GM21576 (cell line): ENCODE measurements at regions not wholly inside any gene's neighbourhood (a gene's known extent, or its start where the extent isn't known, plus 50 kb on each side); places are given as distances from the start of the nearest gene placed in this dataset.
A peak's percentile ranks its signal among the peaks of the same experiment; 100 is the strongest.

ENCODE experiments used
- ATAC-seq: cut with Tn5 transposase; IDR thresholded peaks from one replicate; pipeline ENCODE4 v1.9.1; 2021; ENCODE audit warnings: mild to moderate bottlenecking, moderate library complexity; ENCODE audit not compliant: unreplicated experiment

DNA sequence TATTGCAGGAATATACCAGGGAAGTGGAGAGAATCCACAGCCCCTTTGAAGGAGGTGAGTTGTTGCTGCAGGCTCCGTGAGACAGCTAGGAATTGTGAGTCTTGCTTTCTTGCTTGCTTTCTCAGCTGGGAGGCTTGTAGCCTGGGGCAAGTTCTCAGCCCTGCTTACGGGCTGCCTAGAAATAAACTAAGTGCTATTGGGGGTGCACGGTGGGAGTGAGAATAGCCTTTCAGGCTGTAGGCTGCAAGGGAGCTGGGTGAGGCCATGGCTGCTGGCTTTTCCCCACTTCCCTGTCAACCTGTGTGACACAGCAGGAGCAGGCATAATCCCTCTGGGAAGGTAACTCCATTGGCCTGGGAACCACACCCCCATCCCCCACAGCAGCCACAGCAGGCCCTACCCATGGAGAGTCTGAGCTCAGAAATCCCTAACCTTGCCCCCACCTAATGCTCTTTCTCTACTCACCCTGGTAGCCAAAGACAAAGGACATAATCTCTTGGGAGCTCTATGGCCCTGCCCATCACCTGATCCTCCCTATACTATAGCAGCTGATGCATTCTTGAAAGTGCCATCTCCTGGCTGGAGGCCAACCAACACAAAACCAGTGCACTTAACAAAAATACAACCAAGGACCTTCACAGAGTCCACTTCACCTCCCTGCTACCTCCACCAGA lies 113.0 kb downstream of the MMRN1 start:
- ATAC-seq, result no peak

DNA sequence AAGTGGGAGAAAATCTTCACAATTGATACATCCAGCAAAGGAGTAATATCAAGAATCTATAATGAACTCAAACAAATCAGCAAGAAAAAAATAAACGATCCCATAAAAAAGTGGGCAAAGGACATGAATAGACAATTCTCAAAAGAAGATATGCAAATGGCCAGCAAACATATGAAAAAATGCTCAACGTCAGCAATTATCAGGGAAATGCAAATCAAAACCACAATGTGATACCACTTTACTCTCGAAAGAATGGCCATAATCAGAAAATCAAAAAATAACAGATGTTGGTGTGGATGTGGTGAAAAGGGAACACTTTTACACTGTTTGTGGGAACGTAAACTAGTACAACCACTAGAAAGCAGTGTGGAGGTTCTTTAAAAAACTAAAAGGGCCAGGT lies 114.3 kb upstream of the CCSER1 start:
- ATAC-seq, result no peak

DNA sequence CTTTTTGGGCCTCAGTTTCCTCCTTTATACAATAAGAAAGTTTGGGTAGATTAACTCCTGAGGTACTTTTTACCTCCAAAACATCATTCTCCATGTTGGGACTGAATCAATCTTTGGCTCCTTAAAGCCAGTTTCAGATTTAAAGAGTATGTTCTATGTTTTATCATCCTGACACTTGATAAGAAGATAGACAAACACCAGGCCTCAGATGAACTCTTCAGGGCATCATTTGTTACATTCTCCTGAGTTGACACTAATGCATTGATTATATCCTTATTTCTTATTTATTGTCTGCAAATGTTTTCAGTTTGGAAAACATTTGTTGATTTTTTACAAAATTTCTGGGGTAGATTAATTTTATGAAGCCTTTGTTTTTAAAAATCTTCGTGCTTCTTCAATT lies 102.7 kb upstream of the CCSER1 start:
- ATAC-seq, result no peak

DNA sequence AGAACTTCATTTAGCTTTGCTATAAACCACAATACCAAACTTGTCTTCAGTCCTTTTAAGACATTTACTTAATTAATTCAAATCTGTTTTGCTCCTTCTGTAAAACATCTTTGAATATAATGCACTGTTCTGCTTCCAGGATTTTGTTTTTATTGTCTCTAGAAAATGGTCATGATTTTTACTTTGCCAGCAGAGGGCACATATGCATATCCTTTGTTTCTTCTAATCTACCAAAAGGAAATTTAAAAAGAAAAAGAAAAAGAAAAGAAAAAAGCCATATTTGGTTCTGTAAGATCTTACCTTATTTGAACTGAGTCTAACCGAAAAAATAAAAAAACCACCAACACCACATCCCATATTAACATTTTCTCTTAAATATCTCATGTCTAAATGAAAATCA lies 101.9 kb upstream of the CCSER1 start:
- ATAC-seq, result no peak

DNA sequence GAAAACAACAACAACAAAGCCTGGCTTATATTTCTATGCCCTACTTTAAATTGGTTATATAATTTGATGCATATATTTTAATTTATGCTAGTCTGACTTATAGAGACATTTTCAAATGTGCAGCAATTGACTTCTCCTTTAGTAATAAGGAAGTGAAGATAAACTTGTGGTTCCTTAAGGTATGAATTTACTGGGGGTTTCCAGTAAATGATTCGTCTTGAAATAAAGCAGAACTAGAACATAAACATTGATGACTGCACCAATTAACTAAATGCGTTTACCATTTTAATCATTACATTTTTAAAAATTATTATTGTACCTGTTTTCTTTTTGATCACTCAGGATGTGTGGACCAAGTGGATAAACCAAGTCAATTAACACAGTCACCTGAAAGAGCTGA lies 99.6 kb upstream of the CCSER1 start:
- ATAC-seq, result peak; percentile 91

DNA sequence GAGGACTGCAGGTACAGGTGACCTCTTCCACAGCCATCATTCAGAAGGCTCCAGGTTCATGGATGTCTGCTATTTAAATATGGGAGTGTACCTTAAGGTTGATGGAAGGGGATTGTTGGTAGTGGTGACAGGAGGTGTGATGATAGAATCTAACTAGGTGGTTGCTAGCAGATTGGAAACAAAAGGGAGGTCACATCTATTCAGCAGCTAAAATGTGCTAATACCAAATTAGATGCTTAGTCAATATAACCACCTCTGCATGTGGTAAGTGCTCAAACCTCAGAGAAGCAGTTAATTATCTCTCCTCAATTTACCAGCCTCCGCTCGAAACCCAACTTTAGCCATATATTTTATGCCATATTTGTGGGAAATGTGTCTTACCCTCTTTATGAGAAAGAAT lies 98.7 kb upstream of the CCSER1 start:
- no peak for ATAC-seq

DNA sequence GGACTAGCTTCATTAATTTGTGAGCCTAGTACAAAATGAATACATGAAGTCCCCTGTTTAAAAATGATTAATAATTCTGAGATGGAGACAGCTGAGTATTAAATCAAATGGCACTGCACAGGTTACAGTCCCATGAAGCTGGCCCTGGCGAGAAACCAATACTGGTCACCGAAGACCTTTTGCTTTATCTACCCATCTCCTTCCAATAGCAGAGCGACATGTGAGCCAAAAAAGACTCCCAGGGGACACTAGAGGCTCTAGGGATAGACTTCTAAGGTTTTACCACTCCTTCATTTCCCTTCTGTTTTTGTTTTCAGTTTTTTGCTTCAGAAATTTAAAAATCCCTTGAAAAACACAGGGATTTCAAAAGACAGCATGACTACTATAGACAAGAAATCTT lies 97.0 kb upstream of the CCSER1 start:
- no peak for ATAC-seq

DNA sequence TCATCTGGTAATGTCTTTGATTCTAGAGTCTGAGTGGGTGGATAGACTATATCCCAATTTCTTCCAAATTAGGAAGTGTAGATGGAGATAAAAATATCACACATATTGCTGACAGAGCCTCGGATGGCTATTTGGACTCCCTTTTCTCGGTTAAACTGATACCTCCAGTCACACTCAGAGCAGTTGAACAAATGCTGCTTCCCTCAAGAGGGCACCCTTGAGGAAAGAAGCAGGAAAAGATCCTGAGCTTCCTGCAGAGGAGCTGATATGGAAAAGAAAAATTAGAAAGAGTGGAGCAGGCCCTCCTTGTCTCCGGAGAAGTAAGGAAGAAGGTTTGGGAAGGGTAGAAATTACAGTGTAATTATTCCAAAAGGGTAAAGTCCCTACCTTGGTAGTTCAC lies 96.2 kb upstream of the CCSER1 start:
- no peak for ATAC-seq

DNA sequence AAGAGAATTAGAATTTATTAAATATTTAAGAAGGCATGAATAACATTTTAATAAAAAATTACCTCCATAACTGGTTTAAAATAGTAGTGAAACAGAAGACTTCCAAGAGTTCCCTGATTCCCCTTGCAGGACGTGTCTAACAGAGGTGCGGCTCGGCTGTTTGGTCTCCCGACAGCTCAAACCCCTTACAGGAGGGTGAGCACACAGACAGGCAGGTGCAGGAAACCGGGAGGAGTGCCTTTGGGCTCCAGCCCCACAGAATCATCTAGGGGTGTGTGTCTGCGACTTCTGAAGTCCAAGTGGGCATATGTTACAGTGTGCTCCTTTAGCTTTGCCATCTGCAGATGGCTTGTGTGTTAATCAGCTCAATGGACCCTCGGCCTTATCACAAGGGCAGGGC lies 88.1 kb upstream of the CCSER1 start:
- no peak for ATAC-seq

DNA sequence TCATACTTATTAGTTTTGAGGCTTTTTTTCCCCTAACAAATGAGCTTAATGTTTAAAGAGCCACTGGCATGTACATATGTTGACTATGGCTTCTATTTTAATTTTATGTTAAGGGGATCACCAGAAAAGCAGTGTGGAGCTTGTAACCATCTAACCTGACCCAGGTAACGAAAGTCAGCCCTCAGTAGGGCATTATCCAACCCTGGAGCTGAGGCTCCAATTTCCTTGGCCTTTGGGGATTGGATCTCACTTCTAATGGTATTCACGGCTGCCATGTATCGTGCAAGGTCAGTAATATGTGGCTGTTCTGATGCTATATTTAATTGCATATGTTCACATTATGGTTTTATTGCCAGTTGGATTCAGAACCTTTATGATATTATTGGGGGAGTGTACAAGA lies 75.2 kb upstream of the CCSER1 start:
- no peak for ATAC-seq

DNA sequence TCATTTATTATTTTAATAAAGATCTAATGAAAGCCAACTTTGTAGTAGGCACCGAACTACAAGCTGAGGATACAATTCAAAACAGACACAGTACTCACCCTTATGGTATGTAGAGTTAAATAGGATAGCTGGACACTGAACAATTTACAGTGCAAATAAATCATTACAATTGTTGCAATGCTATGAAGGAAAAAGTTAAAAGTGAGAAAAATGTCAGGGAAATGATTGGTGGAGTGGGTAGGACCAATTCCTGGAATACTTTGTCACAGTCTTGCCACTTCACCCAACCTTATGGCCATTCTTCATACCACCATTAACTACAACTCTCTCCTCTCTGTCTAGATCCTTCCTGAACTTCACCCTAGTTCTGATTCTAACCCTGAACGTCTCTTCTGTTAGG lies 70.1 kb upstream of the CCSER1 start:
- no peak for ATAC-seq

DNA sequence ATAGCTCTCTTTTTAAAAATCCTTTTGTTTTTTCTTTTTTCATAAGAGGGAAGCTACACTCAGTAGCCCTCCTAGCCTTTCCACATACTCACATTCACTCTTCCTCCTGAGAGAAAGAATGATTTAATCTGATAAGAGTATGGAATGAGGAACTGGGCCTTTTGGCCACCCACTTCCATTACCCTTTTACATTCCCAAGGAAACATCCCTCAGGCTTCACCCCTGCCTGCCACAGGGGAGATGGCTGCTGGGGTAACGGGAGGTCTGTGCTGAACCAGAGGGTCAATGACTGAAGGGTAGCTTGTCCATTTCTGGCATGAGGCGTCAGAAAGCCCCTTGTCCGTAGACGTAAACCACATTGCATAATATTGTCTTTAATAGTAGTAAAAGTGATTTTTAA lies 67.2 kb upstream of the CCSER1 start:
- no peak for ATAC-seq

DNA sequence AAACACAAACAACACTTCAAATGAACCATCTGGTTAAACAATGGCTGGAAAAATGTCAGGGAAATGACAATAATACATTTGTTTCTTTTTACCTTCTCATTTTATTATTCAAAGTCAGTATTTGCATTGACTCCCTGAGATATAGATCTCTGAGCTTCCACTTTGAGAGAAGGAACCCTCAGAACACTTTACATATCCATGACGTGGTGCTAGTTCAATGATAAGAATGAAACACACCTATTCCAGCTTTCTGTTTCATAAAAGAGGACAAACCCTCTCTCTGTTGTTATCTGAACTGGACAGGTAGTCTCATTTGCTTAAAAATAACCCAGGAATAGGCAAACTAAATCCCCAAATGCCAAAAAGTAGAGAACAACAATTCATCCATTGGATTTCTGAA lies 65.3 kb upstream of the CCSER1 start:
- ATAC-seq, result no peak

DNA sequence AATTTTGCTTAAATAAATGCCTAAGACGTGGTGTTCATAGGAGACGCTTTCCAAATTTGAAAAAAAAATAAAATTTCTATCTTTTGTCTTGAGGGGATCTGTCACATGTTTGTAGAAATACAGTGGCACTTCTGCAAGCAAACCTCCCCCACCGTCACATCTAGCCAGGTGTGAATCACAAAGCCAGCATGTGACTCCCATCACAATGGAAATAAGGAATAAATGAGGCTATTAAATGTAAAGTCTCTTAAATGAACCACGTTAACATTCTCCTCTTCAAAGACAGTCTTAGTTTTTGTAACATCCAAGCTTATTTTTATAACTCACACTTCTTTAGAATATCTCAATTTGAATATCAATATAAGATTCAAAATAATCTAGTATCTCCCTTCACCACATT lies 63.0 kb upstream of the CCSER1 start:
- ATAC-seq, result no peak

DNA sequence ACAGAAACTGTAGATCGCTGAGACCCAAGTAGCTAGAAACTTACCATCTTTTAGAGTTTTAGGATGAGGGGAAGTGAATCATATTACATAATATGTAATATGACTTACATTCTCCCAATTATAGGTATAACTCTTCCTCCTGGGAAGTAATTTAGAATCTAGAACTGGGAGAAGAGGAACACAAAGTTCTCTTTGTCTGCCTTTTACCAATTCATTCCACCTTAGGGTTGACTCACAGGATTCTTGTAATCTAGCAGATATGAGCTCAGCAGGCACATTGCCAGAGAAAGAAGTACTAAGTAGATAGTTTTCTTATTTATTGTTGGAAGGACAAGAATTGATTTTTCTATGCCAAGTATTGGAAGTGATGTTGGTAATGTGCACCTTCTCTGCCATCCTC lies 58.0 kb upstream of the CCSER1 start:
- no peak for ATAC-seq

DNA sequence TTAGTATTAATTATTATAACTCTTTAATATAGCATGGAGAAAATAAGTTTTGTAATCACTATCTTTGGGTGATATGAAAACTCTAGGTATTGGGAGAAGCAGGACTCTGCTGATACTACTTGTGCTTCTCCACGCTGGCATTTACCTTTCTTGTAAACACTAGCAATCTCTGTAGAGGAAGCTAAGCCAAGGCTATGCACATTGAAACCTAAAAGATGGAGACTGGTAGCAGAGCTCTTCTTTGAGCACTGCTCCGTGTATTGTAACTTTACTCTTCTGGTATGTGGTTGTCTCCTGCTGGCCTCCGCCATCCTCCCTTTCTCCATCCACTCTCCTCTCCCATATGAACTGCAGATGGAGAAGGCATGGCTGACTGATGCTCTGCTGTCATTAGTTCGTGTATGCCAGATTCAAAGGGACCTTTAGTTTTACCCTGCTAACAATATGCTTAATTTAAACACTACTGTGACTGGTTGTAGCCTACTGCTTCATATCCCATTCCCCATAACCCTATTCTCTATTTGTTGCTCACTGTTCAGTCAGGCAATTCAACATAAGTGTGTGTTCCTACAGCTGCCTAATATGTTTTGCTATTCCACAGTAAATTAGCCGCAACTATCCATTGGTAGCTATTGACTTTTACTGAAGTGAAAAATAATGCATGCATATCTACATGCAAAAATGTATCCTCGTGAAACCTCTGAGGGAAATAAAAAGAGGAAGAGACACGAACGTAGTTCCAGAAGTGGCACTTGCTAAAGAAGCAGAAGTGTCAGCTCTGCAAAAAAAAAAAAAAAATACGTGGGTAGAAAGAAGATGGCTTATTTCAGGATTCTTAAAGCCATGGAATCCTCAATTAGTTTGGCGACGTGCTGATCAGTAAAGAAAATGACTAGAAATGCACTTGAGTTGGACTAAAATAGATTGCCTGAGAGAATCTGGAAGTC lies 55.6 kb upstream of the CCSER1 start:
- ATAC-seq, result no peak

DNA sequence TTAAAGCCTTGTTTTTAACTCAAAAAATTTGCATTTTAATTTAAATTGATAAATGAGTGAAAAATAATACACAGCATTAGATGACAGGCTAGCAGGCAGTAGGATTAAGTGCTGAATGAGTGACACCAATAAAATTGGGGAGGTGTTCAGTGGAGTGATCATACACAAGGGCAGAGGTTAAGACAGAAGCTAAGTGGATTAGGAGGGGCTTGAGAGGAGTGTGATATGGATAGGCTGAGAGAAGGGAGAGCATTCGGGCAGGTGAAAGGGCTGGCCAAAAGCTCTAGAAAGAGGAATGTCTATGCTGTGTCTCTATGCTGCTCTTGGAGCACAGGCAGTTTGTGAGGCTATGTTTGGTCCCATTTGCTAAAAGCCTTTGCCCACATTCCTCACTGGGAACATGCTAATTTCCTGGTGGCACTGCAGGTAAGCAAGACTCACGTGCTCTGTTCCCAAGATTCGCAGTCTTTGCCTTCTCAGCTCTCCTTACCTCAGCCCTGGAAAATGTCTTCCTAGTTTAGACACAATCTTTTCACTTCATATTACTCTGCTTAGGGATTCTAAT lies 52.8 kb upstream of the CCSER1 start:
- no peak for ATAC-seq
